Naive B cell (primary cell): ENCODE measurements at regions not wholly inside any gene's neighbourhood (a gene's known extent, or its start where the extent isn't known, plus 50 kb on each side); places are given as distances from the start of the nearest gene placed in this dataset.

ENCODE experiments used
- ATAC-seq, 2 donors: fragments of 150-1000 bp; cut with Tn5 transposase; 2 replicates each; pipeline ENCODE4 v1.10.0; 2021; ENCODE audit warnings: low read depth in 2 of 2, mild to moderate bottlenecking in 2 of 2, moderate library complexity in 2 of 2
- DNase-seq: peaks from one replicate; pipeline ENCODE4 v3.0.0; 2022
- H3K27ac Mint-ChIP-seq, 6 donors: one replicate each; pipeline ENCODE4 v1.8.0; 2020 to 2022; ENCODE audit warnings: mild to moderate bottlenecking in 6 of 6, mixed read lengths in 6 of 6, moderate library complexity in 5 of 6, inconsistent platforms in 2 of 6
- H3K27me3 Mint-ChIP-seq, 3 donors: one replicate each; pipeline ENCODE4 v1.8.0; 2021 to 2022; ENCODE audit warnings: mixed read lengths in 3 of 3, mild to moderate bottlenecking in 1 of 3
- H3K36me3 Mint-ChIP-seq, 2 donors: one replicate each; pipeline ENCODE4 v1.8.0; 2020 to 2022; ENCODE audit warnings: mixed read lengths in 2 of 2, inconsistent platforms in 1 of 2, mild to moderate bottlenecking in 1 of 2
- H3K4me1 Mint-ChIP-seq, 3 donors: one replicate each; pipeline ENCODE4 v1.8.0; 2020 to 2022; ENCODE audit warnings: mixed read lengths in 3 of 3, inconsistent platforms in 1 of 3, mild to moderate bottlenecking in 1 of 3, moderate library complexity in 1 of 3
- H3K4me3 Mint-ChIP-seq, 8 donors: one replicate each; pipeline ENCODE4 v1.8.0; 2020 to 2022; ENCODE audit warnings: mild to moderate bottlenecking in 8 of 8, mixed read lengths in 8 of 8, moderate library complexity in 8 of 8, inconsistent platforms in 2 of 8
- H3K9me3 Mint-ChIP-seq, 7 donors: one replicate each; pipeline ENCODE4 v1.8.0; 2020 to 2022; ENCODE audit warnings: mixed read lengths in 7 of 7, mild to moderate bottlenecking in 5 of 7, inconsistent platforms in 2 of 7, moderate library complexity in 1 of 7

DNA sequence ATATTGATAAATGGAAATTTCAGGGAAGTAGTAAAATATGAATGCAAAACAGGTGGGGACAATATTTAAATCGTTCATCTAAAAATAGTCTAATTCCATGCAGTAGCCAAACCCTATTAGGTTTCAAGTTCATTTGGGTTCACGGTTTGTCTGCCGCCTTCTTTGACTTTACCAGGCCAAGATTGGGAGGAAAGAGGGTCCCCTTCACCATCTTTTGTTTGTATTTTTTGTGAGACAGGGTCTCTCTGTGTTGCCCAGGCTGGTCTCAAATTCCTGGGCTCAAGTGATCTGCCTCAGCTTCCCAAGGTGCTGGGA is 98.5 kb upstream of the ATL2 start:
- ATAC-seq (no peak), DNase-seq (no peak)
- Mint-ChIP-seq H3K27ac (peak overlapping the region in 1 of 6 donors; percentile 44), H3K4me1 (no peaks in the 10 kb centered on the region), H3K4me3 (no peak overlapping the region), H3K27me3 (peaks cover 34 to 52% (median 36%) of the 10 kb centered on the region in 3 donors), H3K36me3 (peaks cover 2 to 4% of the 10 kb centered on the region in 2 donors), H3K9me3 (peaks cover under 1 to 17% (median 12%) of the 10 kb centered on the region in 7 donors)

DNA sequence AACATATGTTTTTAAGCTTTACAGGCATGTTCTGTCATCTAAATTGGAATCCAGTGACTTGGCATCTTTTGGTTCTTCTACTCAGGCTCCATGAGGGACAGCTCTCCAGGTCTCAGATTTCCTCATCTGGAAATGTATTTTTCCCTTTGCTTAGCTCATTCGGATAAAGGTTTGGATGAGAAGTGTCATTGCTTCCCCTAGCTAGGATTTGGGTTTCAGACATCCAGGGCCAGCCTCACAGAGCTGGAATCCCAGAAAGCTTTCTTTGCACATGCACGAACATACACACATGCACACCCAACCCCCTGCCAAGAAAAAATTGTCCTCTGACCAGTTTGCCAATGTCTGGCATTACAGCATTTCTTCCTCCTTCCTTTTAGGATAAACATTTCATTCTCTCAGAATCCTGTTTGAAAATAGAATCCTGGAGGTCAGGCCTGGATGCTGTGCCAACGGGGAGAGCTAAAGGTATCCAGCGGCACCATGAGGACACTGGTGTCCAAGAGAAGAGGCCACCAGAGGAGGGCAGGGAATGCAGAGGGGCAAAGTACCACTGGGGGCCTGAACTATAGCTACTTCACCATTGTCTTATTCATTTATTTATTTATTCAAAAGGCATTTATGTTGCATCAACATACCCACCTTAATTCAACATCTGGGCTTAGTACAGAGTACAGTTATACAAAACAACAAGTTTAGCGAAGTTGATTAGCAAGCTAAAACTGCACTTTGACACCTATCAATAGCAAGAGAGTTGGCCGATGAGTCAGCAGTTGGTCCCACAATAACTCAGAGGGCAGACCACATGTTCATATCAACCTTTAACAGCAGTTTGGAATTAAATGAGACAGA is 97.9 kb upstream of the ATL2 start:
- Mint-ChIP-seq H3K27me3 (peaks cover 34 to 52% (median 36%) of the 10 kb centered on the region in 3 donors), H3K27ac (peak overlapping the region in 3 of 6 donors; percentile 44 to 58 (median 48))
- no peak for ATAC-seq

DNA sequence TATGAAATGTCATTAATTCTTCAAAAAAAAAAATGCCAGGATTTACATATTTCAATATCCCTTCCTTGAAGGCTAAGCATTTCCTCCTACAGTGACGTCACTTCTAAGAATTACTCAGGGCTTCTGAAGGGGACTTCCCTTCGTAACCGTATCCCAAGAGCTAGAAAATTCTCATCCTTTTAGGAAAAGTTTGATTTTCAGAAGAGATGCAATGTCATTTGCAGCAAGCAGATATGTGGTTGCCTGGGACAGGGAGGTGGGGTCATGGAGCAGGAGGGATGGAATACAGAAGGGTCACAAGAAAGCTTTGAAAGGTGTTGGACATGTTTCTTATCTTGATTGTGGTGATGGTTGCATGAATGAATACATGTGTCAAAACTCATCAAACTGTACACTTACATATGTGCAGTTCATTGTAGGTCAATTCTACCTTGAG is 97.0 kb upstream of the ATL2 start:
- no peak overlapping the region for H3K27ac Mint-ChIP-seq
- no peak for ATAC-seq
- H3K4me1 Mint-ChIP-seq, result no peaks in the 10 kb centered on the region
- peaks cover 0 to 6% (median 2%) of the 10 kb centered on the region in 7 donors for H3K9me3 Mint-ChIP-seq
- DNase-seq, result no peak
- H3K36me3 Mint-ChIP-seq, result no peaks in the 10 kb centered on the region
- H3K27me3 Mint-ChIP-seq, result peaks cover 34 to 52% (median 36%) of the 10 kb centered on the region in 3 donors
- no peak overlapping the region for H3K4me3 Mint-ChIP-seq

More for the DNA sequence above, 97.9 kb upstream of the ATL2 start:
- Mint-ChIP-seq H3K36me3 (peaks cover 0 to 1% of the 10 kb centered on the region in 2 donors), H3K4me3 (no peak overlapping the region), H3K9me3 (peaks cover 0 to 11% (median 7%) of the 10 kb centered on the region in 7 donors), H3K4me1 (no peaks in the 10 kb centered on the region)
- no peak for DNase-seq

DNA sequence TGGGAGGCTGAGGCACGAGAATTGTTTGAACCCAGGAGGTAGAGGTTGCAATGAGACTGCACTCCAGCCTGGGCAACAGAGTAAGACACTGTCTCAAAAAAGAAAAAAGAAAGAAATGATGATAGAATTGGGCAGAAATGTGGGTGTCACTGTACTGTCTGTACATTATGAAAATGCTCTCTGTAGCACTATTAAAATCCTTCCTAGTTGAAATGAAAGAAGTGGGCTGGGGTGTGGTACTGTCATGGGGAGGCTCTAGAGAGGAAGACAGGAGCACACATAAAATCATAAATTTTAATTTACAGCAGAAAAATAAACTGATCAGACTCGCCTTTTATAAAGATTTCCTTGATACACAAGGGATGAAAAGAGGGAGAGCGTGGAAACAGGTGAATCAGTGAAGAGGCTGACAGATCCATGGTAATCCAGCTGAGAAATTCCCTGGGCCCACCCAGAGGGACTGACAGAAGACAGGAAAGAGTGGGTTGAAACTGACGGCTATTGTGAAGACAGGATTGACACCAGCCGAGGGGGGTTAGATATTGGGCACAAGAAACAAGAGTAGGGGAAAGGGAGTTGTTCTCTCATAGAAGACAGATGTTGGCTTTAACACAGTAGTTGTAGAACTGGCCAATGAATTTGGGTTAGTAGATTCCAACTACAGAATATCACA is 96.4 kb upstream of the ATL2 start:
- peaks cover 34 to 52% (median 36%) of the 10 kb centered on the region in 3 donors for H3K27me3 Mint-ChIP-seq
- peak overlapping the region in 1 of 6 donors; percentile 55 for H3K27ac Mint-ChIP-seq
- no peak for ATAC-seq
- H3K9me3 Mint-ChIP-seq, result peaks cover 0 to under 1% (median 0%) of the 10 kb centered on the region in 7 donors
- no peak for DNase-seq
- no peaks in the 10 kb centered on the region for H3K36me3 Mint-ChIP-seq
- no peaks in the 10 kb centered on the region for H3K4me1 Mint-ChIP-seq
- H3K4me3 Mint-ChIP-seq, result no peak overlapping the region

DNA sequence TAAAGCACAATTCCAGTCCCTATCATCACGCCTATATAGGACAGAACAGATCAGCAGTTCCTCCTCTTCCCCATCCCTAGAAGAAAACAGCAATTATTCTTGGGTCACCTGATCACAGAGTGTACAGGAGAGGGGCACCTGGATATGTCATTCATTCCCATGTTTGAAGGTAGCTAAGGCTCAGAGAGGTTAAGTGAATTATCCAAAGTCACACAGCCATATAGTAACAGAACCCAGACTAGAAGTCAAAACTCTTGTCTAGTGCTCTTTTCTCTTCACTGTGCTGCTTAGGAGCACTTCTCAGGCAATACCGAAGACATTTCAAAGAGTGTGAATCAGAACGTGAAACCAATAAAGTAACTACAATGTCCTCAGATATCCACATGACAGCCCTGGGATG is 93.0 kb upstream of the ATL2 start:
- no peaks in the 10 kb centered on the region for H3K9me3 Mint-ChIP-seq
- no peak for DNase-seq
- H3K27ac Mint-ChIP-seq, result no peak overlapping the region
- H3K27me3 Mint-ChIP-seq, result peaks cover 25 to 34% (median 25%) of the 10 kb centered on the region in 3 donors
- no peaks in the 10 kb centered on the region for H3K36me3 Mint-ChIP-seq
- no peak overlapping the region for H3K4me3 Mint-ChIP-seq
- H3K4me1 Mint-ChIP-seq, result no peaks in the 10 kb centered on the region
- ATAC-seq, result no peak

DNA sequence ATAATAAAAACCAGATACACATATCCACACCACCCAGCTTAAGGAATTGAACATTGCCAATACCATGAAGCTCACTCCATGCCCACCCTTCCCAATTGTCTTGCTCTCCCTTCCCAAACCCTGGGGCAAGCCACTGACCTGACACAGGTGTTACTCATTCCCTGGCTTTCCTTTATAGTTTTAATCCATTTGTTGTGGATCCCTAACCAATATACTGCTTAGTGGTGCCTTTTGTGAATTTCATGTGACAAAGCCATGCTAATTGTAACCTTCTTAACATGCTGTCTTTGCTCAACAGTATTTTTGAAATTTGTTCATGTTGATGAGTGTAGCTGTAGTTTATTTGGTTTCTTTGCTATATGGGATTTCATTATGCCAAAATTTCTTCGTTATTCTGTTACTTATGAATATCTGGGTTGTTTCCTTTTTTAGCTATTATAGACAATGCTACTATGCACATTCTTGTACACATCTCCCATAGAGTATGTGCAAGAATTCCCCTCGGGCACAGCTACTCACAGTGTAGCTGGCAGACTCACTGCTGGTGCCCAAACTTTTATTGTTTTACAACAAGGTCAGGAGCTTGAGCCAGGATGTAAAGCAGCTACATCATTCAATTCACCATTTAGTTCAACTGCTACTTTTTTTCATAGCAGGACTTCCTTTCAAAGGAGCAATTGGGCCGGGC is 90.8 kb upstream of the ATL2 start:
- Mint-ChIP-seq H3K36me3 (no peaks in the 10 kb centered on the region), H3K4me1 (no peaks in the 10 kb centered on the region), H3K9me3 (no peaks in the 10 kb centered on the region), H3K27me3 (peaks cover 14 to 25% (median 17%) of the 10 kb centered on the region in 3 donors), H3K4me3 (no peak overlapping the region), H3K27ac (peak overlapping the region in 1 of 6 donors; percentile 79)
- DNase-seq, result no peak
- no peak for ATAC-seq

DNA sequence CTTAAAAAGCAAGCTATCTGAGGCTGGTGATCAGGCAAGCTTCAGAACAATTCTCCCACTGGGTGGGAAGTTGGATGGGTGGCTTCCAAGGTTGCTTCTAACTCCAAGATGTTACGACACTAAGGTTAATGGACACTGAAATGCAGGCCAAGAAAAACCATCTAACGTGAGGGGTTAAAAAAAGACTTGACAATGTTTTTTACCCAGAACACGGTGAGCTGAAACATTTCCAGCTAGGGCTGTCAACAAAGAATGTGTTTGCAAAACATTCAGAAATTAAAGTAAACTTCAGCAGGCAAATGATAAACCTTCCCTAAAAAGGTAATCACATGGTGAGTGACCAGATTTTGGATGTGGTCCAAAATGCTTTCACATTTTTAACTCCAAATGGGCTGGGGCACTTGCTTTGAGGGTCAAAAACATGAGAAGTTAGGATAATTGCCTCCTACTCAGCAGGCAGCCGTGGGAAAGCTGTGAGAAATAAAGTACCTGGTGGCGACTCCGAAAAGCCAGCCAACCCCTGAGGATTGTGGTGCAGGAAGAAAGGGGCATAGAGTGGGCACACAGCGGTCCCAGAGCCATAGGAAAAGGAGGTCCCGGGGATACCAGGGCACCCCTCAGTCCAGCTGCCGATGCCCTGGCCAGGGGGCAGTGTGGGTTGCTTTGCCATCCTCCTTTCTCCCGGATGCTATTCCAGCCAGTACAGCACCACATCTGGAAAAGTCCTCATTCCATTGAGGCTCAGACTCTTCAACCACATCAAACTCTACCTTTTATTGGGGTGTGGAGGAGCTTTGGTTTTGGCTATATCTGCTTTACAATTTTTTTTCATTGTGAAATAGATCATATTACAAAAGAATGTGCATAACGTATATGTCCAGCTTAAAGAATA is 90.0 kb upstream of the ATL2 start:
- no peaks in the 10 kb centered on the region for H3K36me3 Mint-ChIP-seq
- H3K4me1 Mint-ChIP-seq, result no peaks in the 10 kb centered on the region
- ATAC-seq, result no peak
- H3K4me3 Mint-ChIP-seq, result no peak overlapping the region
- no peak for DNase-seq
- no peaks in the 10 kb centered on the region for H3K9me3 Mint-ChIP-seq
- H3K27me3 Mint-ChIP-seq, result peaks cover 9 to 18% (median 12%) of the 10 kb centered on the region in 3 donors
- peak overlapping the region in 1 of 6 donors; percentile 79 for H3K27ac Mint-ChIP-seq

DNA sequence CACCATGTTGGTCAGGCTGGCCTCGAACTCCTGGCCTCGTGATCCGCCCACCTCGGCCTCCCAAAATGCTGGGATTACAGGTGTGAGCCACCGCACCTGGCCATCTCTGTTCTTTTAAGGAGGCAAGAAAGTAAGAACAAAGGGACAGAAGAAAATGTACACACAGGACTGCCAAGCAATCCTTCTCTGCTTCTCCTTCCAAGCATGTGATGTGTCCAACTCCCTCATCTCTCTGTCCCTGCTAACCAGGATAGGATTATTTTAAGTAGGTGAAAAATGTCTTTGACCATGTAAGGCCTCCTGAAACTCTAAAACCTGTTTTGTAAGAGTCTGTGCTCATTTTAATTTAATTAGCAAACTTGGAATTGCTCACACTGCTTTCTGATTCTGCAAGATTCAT is 89.3 kb upstream of the ATL2 start:
- Mint-ChIP-seq H3K27ac (no peak overlapping the region), H3K27me3 (peaks cover 4 to 11% (median 7%) of the 10 kb centered on the region in 3 donors), H3K9me3 (no peaks in the 10 kb centered on the region), H3K4me3 (no peak overlapping the region), H3K4me1 (no peaks in the 10 kb centered on the region), H3K36me3 (no peaks in the 10 kb centered on the region)
- ATAC-seq (no peak), DNase-seq (no peak)

DNA sequence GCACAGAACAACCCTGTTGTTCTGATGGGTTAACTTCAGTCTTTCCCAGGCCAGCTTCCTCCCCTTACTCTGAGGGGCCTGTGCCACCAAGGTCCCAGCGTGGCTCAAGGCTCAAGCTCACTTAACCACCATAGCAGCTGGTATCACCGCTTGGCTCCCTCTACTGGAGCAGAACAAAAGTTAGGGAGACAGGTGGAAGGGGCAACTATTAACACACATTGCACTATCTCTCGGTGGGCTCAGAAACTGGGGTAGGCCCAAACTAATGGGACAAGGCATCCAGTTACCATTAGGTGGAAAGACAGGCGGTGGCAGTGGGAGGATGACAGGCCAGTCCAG is 88.7 kb upstream of the ATL2 start:
- ATAC-seq (peak; percentile 27 to 35), DNase-seq (no peak)
- Mint-ChIP-seq H3K4me1 (no peaks in the 10 kb centered on the region), H3K36me3 (no peaks in the 10 kb centered on the region), H3K27me3 (peaks cover under 1 to 8% (median 7%) of the 10 kb centered on the region in 3 donors), H3K4me3 (no peak overlapping the region), H3K27ac (peak overlapping the region in 1 of 6 donors; percentile 52), H3K9me3 (no peaks in the 10 kb centered on the region)

DNA sequence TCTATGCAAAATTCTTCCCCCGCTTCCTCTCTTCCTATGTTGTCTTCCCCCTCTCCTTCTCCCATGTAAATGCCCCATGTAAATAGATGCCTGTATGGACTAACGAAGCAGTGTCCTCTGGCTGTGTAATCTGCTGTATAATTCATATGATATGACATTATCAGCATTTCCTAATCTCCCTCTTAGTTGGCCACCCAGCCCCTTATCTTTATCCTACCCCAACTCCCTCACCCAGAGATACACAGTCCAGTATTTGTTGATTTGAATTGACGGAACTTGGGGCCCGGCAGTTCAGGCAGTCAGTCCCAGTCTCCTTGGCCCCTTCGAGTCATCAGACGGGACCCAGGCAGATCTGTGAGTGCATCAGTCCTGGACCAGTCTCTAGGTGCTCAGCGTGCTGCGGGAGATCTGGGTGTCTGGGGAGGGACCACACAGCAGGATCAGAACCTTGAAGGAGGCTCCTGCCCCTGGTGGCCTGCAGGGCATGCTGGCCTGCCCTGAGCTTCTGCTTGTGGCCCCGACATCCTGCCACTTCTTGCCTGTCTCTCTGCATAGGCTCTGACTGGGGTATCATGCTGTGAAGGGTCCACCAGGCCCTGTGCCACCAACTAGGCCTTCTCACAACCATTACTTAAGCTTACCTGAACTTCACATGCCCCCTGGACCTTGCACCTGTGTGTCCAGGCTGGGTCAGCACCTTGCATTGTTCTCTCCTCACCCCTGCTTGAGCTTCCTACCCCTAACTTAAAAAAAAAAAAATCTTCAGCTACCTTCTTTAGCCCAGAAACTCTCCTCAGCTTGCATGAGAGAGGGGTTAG is 88.1 kb upstream of the ATL2 start:
- ATAC-seq, result no peak
- no peak for DNase-seq
- Mint-ChIP-seq H3K4me1 (no peaks in the 10 kb centered on the region), H3K27ac (peak overlapping the region in 1 of 6 donors; percentile 52), H3K9me3 (no peaks in the 10 kb centered on the region), H3K4me3 (no peak overlapping the region), H3K27me3 (peaks cover 5 to 13% (median 12%) of the 10 kb centered on the region in 3 donors), H3K36me3 (no peaks in the 10 kb centered on the region)

DNA sequence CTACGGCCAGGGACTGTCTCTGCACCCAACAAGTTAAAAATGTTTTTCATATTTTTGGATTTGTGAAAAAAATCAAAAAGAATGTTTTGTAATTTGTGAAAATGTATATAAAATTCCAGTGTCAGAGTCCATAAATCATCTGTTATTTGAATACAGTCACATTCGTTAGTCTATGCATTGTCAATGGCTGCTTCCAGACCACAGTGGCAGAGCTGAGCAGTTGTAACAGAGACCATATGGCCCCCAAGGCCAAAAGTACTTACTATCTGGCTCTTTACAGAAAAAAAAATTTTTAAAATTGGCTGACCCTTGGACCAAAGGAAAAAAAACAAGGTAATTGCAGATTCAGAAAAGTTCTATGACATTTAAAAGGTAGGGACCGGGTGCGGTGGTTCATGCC is 86.7 kb upstream of the ATL2 start:
- Mint-ChIP-seq H3K27me3 (peaks cover 8 to 19% (median 17%) of the 10 kb centered on the region in 3 donors), H3K4me1 (no peaks in the 10 kb centered on the region), H3K9me3 (no peaks in the 10 kb centered on the region), H3K4me3 (no peak overlapping the region), H3K27ac (no peak overlapping the region), H3K36me3 (no peaks in the 10 kb centered on the region)
- DNase-seq (no peak), ATAC-seq (no peak)

DNA sequence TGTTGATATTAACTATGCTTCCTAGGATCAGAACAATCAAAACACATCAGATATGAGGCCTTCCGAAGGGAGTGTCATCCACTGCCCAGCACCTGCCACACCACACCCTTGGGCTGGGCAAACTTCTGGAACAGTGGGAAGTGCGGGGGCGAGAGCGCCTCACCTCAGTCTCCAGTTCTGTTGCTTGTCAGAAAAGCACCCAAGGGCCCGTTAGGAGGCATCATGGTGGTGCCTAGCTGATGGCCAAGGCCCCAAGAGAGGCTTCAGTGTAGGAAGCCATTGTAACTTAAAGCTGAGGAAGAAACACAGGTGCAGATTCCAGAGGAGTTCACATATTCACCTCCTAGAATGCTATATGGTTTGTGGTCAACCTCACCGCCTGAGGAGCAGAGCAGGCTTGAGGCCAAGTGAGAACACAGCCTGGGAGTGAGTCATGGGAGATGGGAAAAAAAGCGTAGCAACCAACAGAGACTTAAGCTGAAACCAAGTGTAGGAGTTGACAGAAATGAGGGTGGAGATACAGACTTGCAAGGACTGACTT is 85.1 kb upstream of the ATL2 start:
- no peak for ATAC-seq
- no peak for DNase-seq
- no peak overlapping the region for H3K4me3 Mint-ChIP-seq
- H3K27ac Mint-ChIP-seq, result no peak overlapping the region
- peaks cover 17 to 33% (median 32%) of the 10 kb centered on the region in 3 donors for H3K27me3 Mint-ChIP-seq
- peaks cover 0 to 4% of the 10 kb centered on the region in 2 donors for H3K36me3 Mint-ChIP-seq
- no peaks in the 10 kb centered on the region for H3K4me1 Mint-ChIP-seq
- no peaks in the 10 kb centered on the region for H3K9me3 Mint-ChIP-seq
